ENCODE measurements at regions not wholly inside any gene's neighbourhood (a gene's known extent, or its start where the extent isn't known, plus 50 kb on each side); places are given as distances from the start of the nearest gene placed in this dataset.

GRCh38 chr3:14335774-14336748 lies 66.3 kb upstream of the SLC6A6 start:
- no peak for DNase-seq (ENCODE audit: low read depth in 2 of 2)

- DNase-seq (ENCODE audit: low read depth in 2 of 2), result no peak
These were observed 65.4 kb upstream of the SLC6A6 start for GRCh38 chr3:14336749-14337598.

- no peak for DNase-seq (ENCODE audit: low read depth in 2 of 2)
These were observed 64.6 kb upstream of the SLC6A6 start for GRCh38 chr3:14337828-14338227.

GRCh38 chr3:14338242-14338641 lies 64.2 kb upstream of the SLC6A6 start:
- no peak for DNase-seq (ENCODE audit: low read depth in 2 of 2)

- DNase-seq (ENCODE audit: low read depth in 2 of 2), result no peak
These were observed 63.4 kb upstream of the SLC6A6 start for GRCh38 chr3:14338898-14339458.

GRCh38 chr3:14340960-14341708 lies 61.3 kb upstream of the SLC6A6 start:
- DNase-seq (ENCODE audit: low read depth in 2 of 2), result no peak

GRCh38 chr3:14343338-14344112 lies 58.9 kb upstream of the SLC6A6 start:
- no peak for DNase-seq (ENCODE audit: low read depth in 2 of 2)

GRCh38 chr3:14344351-14344750 lies 58.1 kb upstream of the SLC6A6 start:
- no peak for DNase-seq (ENCODE audit: low read depth in 2 of 2)

- no peak for DNase-seq (ENCODE audit: low read depth in 2 of 2)
These were observed 56.8 kb upstream of the SLC6A6 start for GRCh38 chr3:14345496-14346150.

GRCh38 chr3:14346191-14346590 lies 56.2 kb upstream of the SLC6A6 start:
- DNase-seq (ENCODE audit: low read depth in 2 of 2), result no peak

GRCh38 chr3:14346642-14347041 lies 55.8 kb upstream of the SLC6A6 start:
- no peak for DNase-seq (ENCODE audit: low read depth in 2 of 2)

GRCh38 chr3:14347110-14347509 lies 55.3 kb upstream of the SLC6A6 start:
- no peak for DNase-seq (ENCODE audit: low read depth in 2 of 2)

GRCh38 chr3:14351617-14352001 lies 50.8 kb upstream of the SLC6A6 start:
- DNase-seq (ENCODE audit: low read depth in 2 of 2), result no peak

- peak in 1 of 2 donors; percentile 3 for DNase-seq (ENCODE audit: low read depth in 2 of 2)
These were observed 50.3 kb upstream of the SLC6A6 start for GRCh38 chr3:14352002-14352627.

Measured in stimulated activated CD4-positive, alpha-beta T cell treated with anti-CD3 and anti-CD28 coated beads, Interleukin-4, amount 100 ng/mL, for 48 hours (primary cell).